Fibroblast of upper back skin (primary cell): ENCODE measurements at regions not wholly inside any gene's neighbourhood (a gene's known extent, or its start where the extent isn't known, plus 50 kb on each side); places are given as distances from the start of the nearest gene placed in this dataset.

Experiments
- DNase-seq: peaks from one replicate; pipeline ENCODE4 v3.0.0-alpha.2; 2013

DNA sequence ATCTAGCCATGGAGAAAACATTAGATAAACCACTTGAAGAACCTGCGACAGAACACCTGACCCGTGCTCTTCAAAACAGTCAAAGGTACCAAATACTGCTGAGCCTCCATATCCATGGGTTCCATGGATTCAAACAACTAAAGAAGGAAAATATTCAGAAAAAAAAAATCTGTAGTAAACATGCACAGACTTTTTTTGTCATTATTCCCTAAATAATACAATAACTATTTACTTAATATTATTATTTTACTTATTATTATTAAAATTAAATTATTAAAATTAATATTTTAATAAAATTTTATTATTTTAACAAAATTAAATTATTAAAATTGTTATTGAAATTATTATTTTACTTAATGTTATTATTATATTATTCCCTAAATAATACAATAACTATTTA lies 101.0 kb upstream of the PDE1C start:
- DNase-seq: no peak

DNA sequence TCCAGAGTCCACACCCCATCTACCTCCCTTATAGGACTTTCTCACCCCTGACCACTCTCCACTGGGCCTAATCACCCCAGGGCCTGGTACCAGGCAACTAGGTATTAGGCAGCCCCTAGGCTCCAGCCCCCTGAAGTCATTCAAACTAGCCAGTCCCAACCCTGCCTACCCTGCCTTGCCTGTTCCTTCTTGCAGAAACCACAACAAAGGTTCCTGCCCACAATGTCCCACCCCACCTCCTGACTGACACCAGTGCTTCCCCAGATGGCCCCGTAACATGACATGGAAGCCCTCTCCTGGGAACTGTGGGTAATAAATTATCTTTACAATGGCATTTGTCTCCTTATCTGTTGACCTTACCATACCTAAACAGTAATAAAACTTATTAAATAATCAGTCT lies 100.6 kb upstream of the PDE1C start:
- DNase-seq: no peak

DNA sequence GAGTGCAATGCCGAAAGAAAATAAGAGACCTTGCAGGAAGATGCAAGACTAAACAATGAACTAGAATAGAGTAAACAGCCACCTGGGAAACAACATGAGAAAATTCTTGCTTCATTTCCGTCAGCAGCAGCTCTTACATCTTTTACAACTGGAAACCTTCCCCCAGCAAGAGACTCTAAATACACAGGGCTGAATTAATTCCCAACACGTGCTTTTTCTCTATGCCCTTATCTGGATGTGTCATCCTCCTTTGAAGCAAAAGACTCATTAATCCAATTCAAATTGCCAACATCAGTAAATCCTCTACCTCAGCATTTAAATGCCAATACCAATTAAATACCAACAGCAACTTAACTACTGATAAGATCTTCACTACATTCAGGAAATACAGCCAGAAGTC lies 99.0 kb upstream of the PDE1C start:
- no peak for DNase-seq

DNA sequence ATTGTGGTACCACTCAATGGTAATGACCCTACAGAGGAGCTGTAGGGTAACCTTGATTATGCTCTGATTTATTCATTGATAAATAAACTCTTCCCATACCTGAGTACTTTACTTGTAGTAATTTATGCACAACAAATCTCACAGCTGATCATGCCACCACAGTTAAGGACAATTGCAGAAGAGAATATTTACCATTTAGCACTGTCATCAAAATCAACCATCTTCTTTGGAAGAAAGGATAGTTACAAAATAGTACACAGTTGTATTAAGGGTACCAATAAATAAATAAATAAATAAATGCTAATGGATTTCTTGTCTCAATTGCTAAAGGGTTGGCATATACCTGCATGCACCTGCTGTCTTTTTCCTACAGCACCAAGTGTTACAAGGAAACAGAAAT lies 97.6 kb upstream of the PDE1C start:
- no peak for DNase-seq

DNA sequence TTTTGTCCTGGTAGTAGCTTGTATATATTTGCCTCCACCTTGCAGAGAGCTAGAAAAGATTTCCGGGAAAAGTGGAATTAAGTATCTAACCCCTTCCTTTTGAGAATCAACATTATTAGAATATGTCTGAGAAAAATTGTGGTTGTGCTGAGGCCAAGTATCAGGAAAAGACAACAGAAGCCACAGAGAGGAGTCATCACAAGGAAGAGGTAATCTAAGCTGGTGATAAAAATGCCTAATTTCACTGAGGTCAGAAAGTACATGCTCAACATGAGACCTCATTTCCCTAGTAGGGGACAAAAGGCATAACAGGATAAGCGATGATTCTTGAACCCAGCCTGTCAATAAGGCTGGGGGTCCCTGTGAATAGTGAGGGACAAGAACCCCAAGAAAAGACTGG lies 97.0 kb upstream of the PDE1C start:
- DNase-seq: no peak

DNA sequence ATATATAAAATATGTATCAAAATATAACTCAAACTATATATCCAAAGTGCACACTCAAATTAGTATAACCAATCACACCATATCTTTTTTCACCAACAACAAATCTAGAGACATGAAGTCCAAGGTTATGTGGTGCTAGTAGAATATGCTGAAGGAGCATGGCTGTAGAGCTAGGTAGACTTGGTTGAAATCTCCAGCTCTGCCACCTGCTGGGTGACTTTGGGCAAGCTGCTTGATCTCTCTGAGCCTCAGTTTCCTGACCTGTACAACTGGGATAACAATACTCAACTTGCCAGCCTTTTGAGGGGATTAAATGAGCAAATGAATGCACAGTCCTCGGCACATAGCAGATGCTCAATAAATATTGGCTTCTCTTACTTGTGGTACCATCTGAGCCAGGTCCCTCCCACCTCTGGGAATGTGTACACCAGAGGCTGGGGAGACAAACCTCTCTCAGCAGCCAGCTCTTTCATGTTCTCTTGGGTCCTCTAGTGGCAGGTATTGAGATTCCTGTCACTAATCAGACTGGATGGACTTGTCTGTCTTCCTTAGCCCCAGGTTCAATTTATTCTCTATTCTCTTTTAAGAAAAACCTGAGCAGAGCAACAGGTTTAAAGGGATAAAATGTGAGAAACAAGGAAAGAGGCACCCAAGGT lies 94.3 kb upstream of the PDE1C start:
- DNase-seq: peak; percentile 88

DNA sequence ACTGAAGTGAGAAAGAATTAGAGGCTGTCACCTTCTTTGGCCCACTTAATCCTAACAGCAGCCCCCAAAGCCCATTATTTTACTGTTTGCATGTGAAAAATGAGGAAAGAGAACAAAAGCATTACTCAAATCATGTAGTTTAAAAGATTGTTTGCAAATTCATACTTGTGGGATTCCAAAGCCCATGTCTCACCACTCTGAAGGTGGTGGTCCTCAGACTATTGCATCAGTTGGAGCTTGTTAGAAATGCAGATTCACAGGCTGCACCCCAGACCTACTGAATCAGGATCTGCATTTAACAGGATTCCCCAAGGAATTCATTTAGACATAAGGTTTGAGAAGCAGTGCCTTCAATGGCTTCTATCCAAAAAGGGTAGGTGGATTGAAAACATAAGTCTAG lies 93.7 kb upstream of the PDE1C start:
- DNase-seq: peak; percentile 67

DNA sequence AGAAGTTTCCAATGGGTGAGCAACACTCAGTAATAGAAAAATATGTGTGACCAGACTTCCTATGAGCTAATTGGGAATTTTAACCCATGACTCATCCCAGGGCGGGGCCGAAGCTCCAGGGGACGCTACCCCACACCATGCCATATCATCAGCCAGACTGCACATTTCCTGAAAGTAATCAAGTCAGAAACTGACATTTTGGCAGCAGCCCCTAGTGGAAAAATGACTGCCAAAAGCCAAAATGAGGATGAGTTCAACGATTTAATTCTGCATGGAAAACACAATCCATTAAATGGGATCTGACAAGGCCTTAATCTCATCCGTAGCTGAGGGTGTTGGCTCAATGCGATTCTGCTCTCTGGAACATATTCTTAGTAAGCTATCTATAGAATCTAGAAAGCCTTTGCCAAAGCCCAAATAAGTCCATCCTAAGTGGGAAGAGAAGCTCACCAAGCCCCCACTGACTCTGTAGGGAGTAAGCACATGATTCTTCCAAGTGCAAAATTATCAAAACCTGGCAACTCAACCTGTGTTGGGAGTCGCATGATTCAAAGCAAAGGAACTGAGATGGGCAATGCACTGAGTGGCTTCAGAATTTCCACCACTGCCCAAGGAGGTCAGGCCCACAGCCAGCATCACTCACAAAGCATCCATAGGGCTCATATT lies 93.1 kb upstream of the PDE1C start:
- peak; percentile 99 for DNase-seq

DNA sequence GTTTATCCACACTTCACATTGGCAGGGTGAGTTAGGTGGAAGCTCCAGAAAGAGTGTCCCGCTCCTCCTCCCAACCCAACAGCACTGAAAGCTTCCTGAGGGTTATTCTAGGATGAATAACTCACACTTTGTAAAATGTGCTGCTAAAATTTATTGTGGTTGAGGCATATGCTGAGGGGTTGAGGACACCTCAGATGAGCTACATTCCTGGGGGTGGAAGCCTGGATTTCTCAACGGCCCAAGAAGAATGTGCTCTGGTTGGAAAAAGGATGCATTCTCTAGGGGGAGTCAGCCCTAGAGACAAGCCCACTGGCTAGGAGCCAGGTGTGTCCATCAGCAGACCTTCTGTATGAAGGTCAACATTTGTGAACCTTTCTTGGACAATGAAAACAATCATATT lies 91.5 kb upstream of the PDE1C start:
- DNase-seq: peak; percentile 98

DNA sequence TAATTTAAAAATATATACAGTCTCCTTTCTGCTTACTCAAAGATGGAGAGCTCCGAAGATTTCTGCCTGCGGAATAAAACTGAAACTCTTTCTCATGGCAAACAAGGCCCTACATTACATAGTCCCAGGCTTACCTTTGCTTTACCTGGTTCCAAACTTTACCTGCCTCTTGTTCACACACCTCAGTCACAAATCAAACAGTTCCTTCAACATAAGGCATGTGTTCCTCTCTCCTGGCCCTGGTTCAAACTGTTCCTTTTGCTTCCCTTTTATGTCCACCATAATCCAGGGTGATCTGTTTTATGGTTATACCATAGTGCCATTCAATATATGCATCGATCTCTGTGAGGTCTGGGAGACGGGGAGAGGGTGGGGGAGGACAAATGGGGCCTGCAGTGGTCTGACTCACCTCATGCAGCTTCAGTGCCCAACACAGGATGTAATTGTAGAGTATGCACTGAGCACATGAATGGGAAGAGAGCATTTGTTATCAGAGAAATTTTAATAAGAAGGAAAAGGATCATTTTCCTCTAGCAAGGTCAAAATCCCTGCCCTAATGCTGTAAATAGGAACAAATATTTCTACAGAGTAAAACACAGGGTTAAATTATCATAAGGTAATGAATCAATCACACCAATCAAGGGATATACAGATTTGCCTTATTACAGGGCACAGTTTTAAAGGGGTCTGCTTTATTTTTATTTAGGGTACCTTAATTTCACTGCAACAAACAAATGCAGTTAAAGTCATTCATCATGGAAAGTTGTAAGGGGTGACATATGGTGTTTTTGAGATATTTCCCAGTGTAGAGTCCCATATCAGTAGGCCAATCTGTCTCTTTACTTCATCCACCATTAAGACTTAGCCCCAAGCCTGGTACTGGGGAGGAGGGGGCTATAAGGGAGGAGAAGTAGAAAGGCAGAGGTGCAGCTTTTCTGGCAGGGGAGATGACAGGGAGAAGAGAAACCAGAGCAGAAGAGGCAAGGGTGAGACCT lies 88.8 kb upstream of the PDE1C start:
- peak; percentile 46 for DNase-seq

DNA sequence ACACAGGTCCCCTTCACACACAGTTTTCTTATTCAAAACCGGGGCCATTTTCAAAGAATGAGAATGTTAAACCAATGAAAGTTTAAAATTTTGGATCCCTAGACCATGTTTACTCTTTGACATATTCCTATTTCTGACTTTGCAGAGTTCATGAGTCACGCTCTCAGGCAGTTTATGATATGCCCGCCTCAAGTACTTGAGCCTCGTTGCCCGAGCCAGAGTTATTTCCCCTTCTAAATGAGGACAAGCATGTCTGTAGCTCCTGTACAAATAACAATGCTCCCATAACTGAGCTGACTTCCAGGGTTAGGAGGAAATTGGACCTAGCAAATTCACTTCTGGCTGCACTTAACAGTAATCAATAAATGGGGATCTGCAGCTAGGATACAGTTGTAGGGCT lies 87.9 kb upstream of the PDE1C start:
- no peak for DNase-seq

DNA sequence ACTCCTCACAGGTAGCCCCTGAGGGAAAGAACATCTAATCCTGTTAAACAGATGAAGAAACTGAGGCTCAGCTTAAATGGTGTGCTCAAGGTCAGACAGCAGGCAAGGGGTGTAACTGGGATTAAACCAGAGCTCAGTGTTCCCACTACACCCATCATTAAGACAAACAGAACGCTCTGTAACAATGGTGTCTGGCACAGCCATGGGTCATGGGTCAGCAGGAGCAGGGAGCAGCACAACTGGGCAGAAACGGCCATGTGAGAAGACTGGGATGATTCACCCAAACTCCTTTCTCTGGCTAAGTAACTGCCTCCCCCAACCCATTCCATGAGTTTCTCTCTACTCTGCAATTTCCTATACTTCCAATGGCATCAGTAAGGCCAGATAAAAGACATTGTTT lies 85.5 kb upstream of the PDE1C start:
- no peak for DNase-seq

DNA sequence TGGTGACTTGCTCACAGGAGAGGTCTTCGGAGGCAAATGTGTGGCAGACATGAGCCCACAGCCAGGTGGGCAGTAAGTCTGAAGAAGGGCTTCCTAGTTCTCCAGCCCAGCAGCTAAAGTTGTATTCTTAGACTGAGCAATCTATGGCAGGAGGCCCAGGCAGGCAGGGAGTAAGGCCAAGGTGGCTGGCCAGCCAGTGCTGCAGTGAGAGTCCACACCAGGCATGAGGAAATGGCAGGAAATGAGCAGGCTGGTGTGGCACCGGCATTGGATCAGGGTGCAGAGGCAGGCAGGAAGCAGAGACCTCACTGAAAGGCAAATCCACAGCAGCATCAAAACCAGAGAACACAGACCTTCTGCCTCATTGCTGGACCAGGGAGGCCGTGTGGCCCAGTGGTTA lies 84.6 kb upstream of the PDE1C start:
- DNase-seq: peak; percentile 37

DNA sequence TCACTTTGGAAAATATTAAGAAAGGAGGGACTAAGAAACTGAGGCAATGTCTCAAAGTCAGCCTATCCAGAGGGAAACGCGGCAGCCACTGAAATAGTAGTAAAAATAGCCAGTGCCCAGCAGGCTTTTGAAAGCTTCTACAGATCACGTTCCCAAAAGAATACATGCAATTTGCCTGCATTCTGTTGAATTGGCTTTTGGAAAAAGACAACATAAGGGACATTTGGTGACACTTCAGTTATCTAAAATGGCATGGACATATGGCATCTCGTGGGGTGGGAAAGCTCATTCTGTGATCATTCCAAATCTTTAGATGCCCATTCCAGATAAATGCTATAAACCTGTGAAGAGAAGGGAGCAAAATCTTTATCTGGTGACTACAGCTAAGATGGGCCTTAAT lies 82.8 kb upstream of the PDE1C start:
- no peak for DNase-seq

DNA sequence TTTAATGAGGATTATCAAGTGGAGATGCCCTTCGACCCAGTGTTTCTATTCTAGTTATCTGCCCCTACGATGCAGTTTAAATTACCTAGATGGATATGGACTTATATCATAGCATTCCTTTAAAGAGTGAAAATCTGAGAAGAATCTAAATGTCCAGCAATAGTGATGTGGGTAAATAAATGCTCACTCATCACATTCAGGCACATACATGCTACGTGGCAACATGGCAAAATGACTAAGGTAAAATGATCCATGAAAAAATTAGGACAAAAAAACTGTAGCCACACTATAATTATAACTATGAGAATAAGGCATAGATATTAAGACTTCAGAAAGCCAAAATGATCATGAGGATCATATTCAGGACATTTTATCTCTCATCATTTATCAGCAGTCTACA lies 82.4 kb upstream of the PDE1C start:
- DNase-seq: no peak

DNA sequence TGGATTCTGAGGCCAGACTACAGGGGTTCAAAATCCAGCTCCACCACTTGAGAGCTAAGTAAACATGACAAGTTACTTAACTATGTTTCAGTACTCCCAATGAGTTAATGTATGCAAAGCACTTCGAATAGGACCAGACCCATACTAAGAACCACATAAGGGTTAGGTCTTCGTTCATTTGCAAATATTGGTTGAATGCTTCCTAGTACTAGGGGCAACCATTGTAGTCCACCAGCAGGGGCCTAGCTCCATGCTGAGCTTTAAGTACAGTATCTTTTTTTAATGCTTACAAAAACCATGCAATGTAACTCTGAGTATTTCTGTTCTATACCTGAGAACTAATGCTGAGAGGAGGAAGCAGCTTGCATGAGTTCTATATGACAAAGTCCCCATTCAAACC lies 80.4 kb upstream of the PDE1C start:
- no peak for DNase-seq

DNA sequence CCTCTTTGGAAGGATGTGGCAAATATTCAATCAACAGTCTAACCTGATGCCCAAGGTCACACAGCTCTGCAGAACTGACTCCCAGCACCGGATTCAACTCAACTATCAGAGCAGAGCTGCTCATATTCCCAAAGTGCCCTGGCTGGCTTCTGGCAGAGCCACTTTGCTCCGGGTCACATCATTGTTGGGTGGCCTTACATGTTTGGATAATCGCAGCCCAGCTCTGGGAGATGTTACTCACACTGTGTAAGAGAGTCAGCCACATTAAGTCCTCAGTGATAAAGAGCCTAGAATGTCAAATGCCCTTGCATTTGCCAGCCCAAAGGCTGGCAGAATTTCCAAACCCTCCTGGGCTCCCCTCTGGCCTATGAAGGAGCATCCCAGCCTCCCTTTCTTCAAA lies 79.8 kb upstream of the PDE1C start:
- DNase-seq: no peak

DNA sequence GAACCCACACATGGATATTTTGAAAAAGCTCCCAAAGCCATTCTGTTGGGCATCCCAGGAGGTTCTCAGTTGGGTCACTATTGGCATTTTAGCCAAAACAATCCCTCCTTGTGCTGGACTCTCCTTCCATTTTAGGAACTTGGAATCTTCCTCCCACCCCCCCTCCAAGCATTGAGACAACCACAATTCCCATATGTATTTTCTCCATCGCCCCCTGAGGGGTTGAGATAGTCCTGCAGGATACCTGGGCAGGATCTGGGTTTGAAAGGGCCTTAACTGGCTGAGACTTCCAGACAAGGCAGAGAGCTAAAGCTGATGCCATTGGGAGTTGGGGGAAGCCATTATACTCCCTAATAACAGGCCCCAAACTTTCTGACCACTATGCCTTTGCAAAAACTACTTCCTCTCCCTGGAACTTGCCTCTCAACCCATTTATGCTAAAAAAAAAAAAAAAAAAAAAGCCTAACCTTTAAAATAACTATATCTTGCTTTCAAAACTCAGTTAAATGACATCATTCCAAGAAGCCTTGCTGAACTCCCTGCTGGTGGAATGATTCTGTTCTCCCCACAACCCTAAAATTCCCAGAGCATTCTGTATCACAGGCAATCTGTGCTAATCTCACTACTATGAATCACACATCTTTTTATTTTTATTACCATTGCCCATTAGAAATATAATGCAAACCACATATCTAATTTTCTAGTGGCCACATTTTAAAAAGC lies 77.5 kb upstream of the PDE1C start:
- peak; percentile 73 for DNase-seq

DNA sequence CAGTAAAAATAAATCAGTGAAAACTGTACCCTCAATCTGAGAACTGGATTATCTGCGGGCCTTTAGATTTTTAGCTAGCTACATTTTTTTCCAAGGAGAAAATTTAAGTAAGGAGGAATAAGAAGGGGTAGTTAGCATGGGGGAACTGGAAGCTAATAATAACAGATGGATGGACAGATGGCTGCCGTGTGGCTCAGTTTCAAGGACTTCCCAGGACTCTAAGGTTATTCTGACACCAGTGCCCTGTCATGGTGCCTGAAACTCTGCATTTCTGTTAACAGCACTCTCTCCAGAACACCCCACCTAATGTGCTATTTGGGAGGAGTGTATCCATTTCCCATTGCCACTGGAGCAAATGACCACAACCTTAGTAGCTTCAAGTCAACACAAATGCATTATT lies 75.7 kb upstream of the PDE1C start:
- DNase-seq: no peak

DNA sequence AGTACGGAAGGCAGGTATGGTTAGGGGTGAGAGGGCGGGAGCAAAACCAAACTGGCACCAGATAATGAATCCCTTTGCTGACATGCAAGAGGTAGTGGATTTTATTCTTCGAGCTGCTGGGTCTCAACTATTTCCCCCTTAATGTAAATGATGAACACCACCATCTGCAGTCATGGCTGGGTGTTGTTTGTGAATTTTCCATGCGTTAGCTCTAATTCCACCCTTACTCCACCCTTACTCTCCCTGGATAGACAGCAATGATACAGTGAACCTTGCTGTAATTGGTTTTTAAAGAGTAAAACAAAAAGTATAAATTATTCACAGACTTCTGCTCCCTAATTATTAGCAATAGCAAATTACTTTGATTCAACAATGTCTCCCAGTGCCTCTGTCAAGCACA lies 74.5 kb upstream of the PDE1C start:
- DNase-seq: no peak

DNA sequence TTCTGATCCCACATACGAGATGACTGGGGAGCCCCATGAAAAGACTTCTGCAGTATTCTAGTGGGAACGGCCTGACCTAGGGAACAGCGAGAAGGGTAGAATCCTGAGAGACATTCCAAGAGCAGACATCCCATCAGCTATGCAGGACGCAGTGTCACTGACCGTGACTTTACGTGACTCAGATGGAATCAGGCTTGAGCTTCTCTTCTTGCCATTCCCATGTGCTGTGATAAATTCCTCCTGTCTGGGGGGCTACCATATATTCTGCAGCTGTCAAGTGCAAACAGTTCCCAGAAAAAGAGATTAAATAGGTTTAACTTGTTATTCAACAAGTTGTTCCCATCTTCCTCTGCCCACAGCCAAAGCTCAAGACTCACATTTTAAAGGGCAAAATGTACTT lies 73.1 kb upstream of the PDE1C start:
- peak; percentile 68 for DNase-seq

DNA sequence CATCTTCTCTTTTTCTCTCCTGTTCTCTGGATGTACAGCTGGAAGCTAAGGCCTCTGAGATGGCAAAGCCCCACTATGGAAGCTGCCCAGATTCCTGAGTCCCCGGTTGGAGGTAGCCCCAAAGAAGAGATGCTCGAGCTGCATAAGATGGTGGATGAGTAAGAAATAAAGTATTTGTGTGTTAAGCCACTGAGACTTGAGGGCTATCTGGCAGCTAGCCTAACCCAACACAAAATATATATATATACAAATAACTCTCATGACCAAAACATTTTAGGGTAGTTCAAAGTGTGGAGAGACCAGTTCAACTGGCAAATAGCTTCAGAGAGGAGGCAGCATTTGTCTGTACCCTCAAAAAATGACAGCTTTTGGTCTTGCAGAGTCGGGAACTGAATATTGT lies 72.4 kb upstream of the PDE1C start:
- DNase-seq: peak; percentile 85
